GM12892 (cell line): ENCODE measurements at regions not wholly inside any gene's neighbourhood (a gene's known extent, or its start where the extent isn't known, plus 50 kb on each side); places are given as distances from the start of the nearest gene placed in this dataset.

Experiments
- POLR2A ChIP-seq: IDR thresholded peaks from 2 replicates; pipeline ENCODE4 v1.6.1; 2011; ENCODE audit warnings: low read depth, low read length, control low read depth
- TAF1 ChIP-seq: IDR thresholded peaks from 2 replicates; pipeline ENCODE4 v1.6.1; 2011; ENCODE audit warnings: low read depth, mild to moderate bottlenecking, control low read depth, low read length, borderline replicate concordance

GRCh38 chr9:15113288-15113687 lies 193.7 kb downstream of the TTC39B start:
- TF ChIP-seq POLR2A (no peak), TAF1 (no peak)
